Hepatocyte (in vitro differentiated cells): ENCODE measurements at regions not wholly inside any gene's neighbourhood (a gene's known extent, or its start where the extent isn't known, plus 50 kb on each side); places are given as distances from the start of the nearest gene placed in this dataset.

Experiments
- DNase-seq: peaks from one replicate; pipeline ENCODE4 v3.0.0-alpha.2; 2016; ENCODE audit warnings: low spot score
- H2AFZ ChIP-seq: fragments of 200-600 bp; sonication (generic); 2 replicates; pipeline ENCODE4 v1.6.0; 2016; ENCODE audit warnings: antibody characterized with exemption, mild to moderate bottlenecking
- H3K27ac ChIP-seq: fragments of 200-600 bp; sonication (generic); 2 replicates; pipeline ENCODE4 v1.5.1; 2016; ENCODE audit warnings: mild to moderate bottlenecking
- H3K27me3 ChIP-seq: fragments of 200-600 bp; sonication (generic); 2 replicates; pipeline ENCODE4 v1.6.1; 2016
- H3K36me3 ChIP-seq: fragments of 200-600 bp; sonication (generic); replicated peaks from 2 replicates; pipeline ENCODE4 v1.5.1; 2016; ENCODE audit warnings: low read depth; ENCODE audit not compliant: insufficient read depth
- H3K4me1 ChIP-seq: fragments of 200-600 bp; sonication (generic); 2 replicates; pipeline ENCODE4 v1.5.1; 2016; ENCODE audit warnings: mild to moderate bottlenecking, moderate library complexity; ENCODE audit not compliant: insufficient read depth
- H3K4me2 ChIP-seq: fragments of 200-600 bp; sonication (generic); 2 replicates; pipeline ENCODE4 v1.6.0; 2016
- H3K4me3 ChIP-seq: fragments of 200-600 bp; sonication (generic); 2 replicates; pipeline ENCODE4 v1.5.1; 2016; ENCODE audit warnings: mild to moderate bottlenecking
- H3K79me2 ChIP-seq: fragments of 200-600 bp; sonication (generic); 2 replicates; pipeline ENCODE4 v1.6.0; 2017; ENCODE audit warnings: mild to moderate bottlenecking
- H3K9me2 ChIP-seq: fragments of 200-600 bp; sonication (generic); replicated peaks from 2 replicates; pipeline ENCODE4 v1.6.0; 2017; ENCODE audit warnings: mild to moderate bottlenecking; ENCODE audit not compliant: insufficient read depth
- H3K9me3 ChIP-seq: fragments of 200-600 bp; sonication (generic); 2 replicates; pipeline ENCODE4 v1.5.1; 2016; ENCODE audit warnings: low read depth, mild to moderate bottlenecking
- H4K20me1 ChIP-seq: fragments of 200-600 bp; sonication (generic); 2 replicates; pipeline ENCODE4 v1.6.0; 2016; ENCODE audit warnings: mild to moderate bottlenecking; ENCODE audit not compliant: insufficient read depth, poor library complexity, severe bottlenecking
- EZH2 ChIP-seq: fragments of 200-600 bp; sonication (generic); IDR thresholded peaks from 2 replicates; pipeline ENCODE4 v1.6.1; 2016; ENCODE audit warnings: antibody characterized with exemption, mild to moderate bottlenecking, borderline replicate concordance
- EZH2phosphoT487 ChIP-seq: fragments of 200-600 bp; sonication (generic); IDR thresholded peaks from one replicate; pipeline ENCODE4 v1.6.1; 2018; ENCODE audit warnings: antibody characterized with exemption, mild to moderate bottlenecking, low read depth, moderate library complexity; ENCODE audit not compliant: unreplicated experiment, severe bottlenecking
- WGBS: methylation state at CpG from one replicate; pipeline ENCODE4 v1.1.6; 2016; ENCODE audit warnings: low lambda C conversion rate; ENCODE audit errors: missing lambda C conversion rate; 5-methylcytosine and 5-hydroxymethylcytosine counted together
- TF ChIP-seq, protein P1 (sequence below): fragments of 200-600 bp; sonication (generic); IDR thresholded peaks from 2 replicates; pipeline ENCODE4 v1.5.1; 2016; ENCODE audit warnings: antibody characterized with exemption, mild to moderate bottlenecking; ENCODE audit not compliant: poor library complexity

- Histone ChIP-seq H4K20me1 (no peaks in the 10 kb centered on the region), H2AFZ (no peak overlapping the region), H3K9me3 (no peaks in the 10 kb centered on the region), H3K4me1 (no peaks in the 10 kb centered on the region), H3K27ac (no peak overlapping the region), H3K4me2 (no peak overlapping the region), H3K9me2 (no peaks in the 10 kb centered on the region), H3K4me3 (no peak overlapping the region), H3K27me3 (no peaks in the 10 kb centered on the region), H3K79me2 (no peaks in the 10 kb centered on the region), H3K36me3 (no peaks in the 10 kb centered on the region)
- 36% methylated on average over 2 of the region's 2 CpGs for WGBS
- DNase-seq = no peak
- TF ChIP-seq EZH2phosphoT487 = no peak
- TF ChIP-seq, protein P1, sequence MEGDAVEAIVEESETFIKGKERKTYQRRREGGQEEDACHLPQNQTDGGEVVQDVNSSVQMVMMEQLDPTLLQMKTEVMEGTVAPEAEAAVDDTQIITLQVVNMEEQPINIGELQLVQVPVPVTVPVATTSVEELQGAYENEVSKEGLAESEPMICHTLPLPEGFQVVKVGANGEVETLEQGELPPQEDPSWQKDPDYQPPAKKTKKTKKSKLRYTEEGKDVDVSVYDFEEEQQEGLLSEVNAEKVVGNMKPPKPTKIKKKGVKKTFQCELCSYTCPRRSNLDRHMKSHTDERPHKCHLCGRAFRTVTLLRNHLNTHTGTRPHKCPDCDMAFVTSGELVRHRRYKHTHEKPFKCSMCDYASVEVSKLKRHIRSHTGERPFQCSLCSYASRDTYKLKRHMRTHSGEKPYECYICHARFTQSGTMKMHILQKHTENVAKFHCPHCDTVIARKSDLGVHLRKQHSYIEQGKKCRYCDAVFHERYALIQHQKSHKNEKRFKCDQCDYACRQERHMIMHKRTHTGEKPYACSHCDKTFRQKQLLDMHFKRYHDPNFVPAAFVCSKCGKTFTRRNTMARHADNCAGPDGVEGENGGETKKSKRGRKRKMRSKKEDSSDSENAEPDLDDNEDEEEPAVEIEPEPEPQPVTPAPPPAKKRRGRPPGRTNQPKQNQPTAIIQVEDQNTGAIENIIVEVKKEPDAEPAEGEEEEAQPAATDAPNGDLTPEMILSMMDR = no peak
- no peak for TF ChIP-seq EZH2
Measured at GRCh38 chr14:80419345-80419744, 208.0 kb upstream of the DIO2 start.

DNA sequence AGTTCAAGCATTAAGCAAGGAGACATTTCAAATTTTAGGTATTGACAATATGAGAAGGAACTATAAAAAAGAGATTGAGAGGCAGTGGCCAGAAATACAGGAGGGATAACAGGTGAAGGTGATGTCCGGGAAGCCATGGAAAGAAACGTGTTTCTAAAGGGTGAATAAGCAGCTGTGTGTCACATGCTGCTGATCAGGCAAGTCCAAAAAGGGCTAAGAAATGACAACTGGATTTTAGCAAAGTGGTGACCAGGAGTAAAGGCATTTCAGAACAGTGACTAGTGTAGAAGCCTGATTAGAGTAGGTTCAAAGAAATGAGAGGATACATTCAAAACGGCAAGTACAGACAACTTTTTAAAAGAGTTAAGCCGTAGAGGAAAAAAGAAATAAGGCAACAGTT is 204.3 kb upstream of the DIO2 start:
- Histone ChIP-seq H4K20me1 (no peaks in the 10 kb centered on the region), H3K27me3 (no peaks in the 10 kb centered on the region), H3K36me3 (no peaks in the 10 kb centered on the region), H3K9me3 (no peaks in the 10 kb centered on the region), H3K27ac (no peak overlapping the region), H3K4me3 (no peak overlapping the region), H3K4me2 (no peak overlapping the region), H3K79me2 (no peaks in the 10 kb centered on the region), H3K9me2 (no peaks in the 10 kb centered on the region), H2AFZ (no peak overlapping the region), H3K4me1 (no peaks in the 10 kb centered on the region)
- no peak for DNase-seq
- TF ChIP-seq EZH2 (no peak), EZH2phosphoT487 (no peak)
- TF ChIP-seq, protein P1 = no peak
- WGBS = 92% methylated on average over 4 of the region's 4 CpGs

GRCh38 chr14:80414080-80414479 is 202.8 kb upstream of the DIO2 start:
- Histone ChIP-seq H3K36me3 (no peaks in the 10 kb centered on the region), H3K27me3 (no peaks in the 10 kb centered on the region), H2AFZ (no peak overlapping the region), H3K27ac (no peak overlapping the region), H4K20me1 (no peaks in the 10 kb centered on the region), H3K4me2 (no peak overlapping the region), H3K79me2 (no peaks in the 10 kb centered on the region), H3K4me1 (no peaks in the 10 kb centered on the region), H3K9me2 (no peaks in the 10 kb centered on the region), H3K4me3 (no peak overlapping the region), H3K9me3 (no peaks in the 10 kb centered on the region)
- TF ChIP-seq, protein P1 = no peak
- TF ChIP-seq EZH2 = no peak
- no peak for TF ChIP-seq EZH2phosphoT487
- no peak for DNase-seq
- WGBS = 92% methylated on average over 4 of the region's 4 CpGs

DNA sequence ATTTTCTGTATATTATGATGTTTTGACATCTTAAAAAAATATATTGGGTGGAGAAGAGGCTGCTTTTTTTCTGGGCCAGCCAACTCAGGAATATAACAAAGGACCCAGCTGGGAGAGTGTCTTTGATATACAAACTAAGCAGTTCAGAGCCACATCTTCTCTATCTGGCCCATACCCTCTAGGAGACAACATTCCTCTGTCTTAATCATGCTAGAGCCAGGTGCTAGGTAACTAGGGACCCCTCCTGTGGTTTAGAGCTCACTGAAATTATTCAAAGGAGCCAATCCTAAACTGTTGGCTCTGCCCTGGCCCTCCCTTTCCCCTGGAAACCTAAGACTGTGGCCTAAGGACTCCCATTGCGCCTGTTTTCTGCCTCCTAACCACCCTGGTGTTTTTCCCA is 193.1 kb upstream of the DIO2 start:
- TF ChIP-seq EZH2phosphoT487 (no peak), EZH2 (no peak)
- TF ChIP-seq, protein P1 = no peak
- H2AFZ ChIP-seq = no peak overlapping the region
- H3K79me2 ChIP-seq = no peaks in the 10 kb centered on the region
- no peaks in the 10 kb centered on the region for H3K9me3 ChIP-seq
- no peak overlapping the region for H3K4me3 ChIP-seq
- no peaks in the 10 kb centered on the region for H4K20me1 ChIP-seq
- no peak overlapping the region for H3K27ac ChIP-seq
- no peaks in the 10 kb centered on the region for H3K27me3 ChIP-seq
- H3K36me3 ChIP-seq = no peaks in the 10 kb centered on the region
- no peak overlapping the region for H3K4me2 ChIP-seq
- H3K4me1 ChIP-seq = peaks cover 5% of the 10 kb centered on the region
- H3K9me2 ChIP-seq = no peaks in the 10 kb centered on the region
- WGBS = 88% methylated on average over 1 of the region's 1 CpG
- no peak for DNase-seq
